Tibial artery (tissue), 4 donors: ENCODE measurements at regions not wholly inside any gene's neighbourhood (a gene's known extent, or its start where the extent isn't known, plus 50 kb on each side); places are given as distances from the start of the nearest gene placed in this dataset.

Experiments
- DNase-seq, 2 donors: peaks; one replicate each; pipeline ENCODE4 v3.0.0-alpha.2; 2019
- H3K27ac ChIP-seq, 2 donors: fragments of 200-600 bp; sonication (generic) in 1 of 2; 1 replicate in 1 of 2; 2 replicates in 1 of 2; pipeline ENCODE4 v1.5.1; 2018 to 2019; ENCODE audit warnings: mild to moderate bottlenecking in 1 of 2
- H3K27me3 ChIP-seq, 2 donors: fragments of 200-600 bp; sonication (generic) in 1 of 2; one replicate each; pipeline versions ENCODE4 v1.5.1 to v1.6.0; 2016 to 2019
- H3K36me3 ChIP-seq, 3 donors: fragments of 200-600 bp; sonication (generic) in 2 of 3; one replicate each; pipeline ENCODE4 v1.5.1; 2016 to 2019; ENCODE audit warnings: mild to moderate bottlenecking in 2 of 3
- H3K4me1 ChIP-seq, 4 donors: fragments of 200-600 bp; sonication (generic) in 2 of 4; 1 replicate in 3 of 4; 2 replicates in 1 of 4; pipeline ENCODE4 v1.5.1; 2016 to 2019
- H3K4me3 ChIP-seq, 2 donors: fragments of 200-600 bp; sonication (generic) in 1 of 2; 1 replicate in 1 of 2; 2 replicates in 1 of 2; pipeline ENCODE4 v1.5.1; 2018 to 2019; ENCODE audit warnings: mild to moderate bottlenecking in 2 of 2
- H3K9me3 ChIP-seq, 3 donors: fragments of 200-600 bp; sonication (generic) in 1 of 3; one replicate each; pipeline ENCODE4 v1.5.1; 2016 to 2019
- intact Hi-C: fragments of 100-400 bp; cut with DNase I; formaldehyde crosslinking; loops from one replicate; pipeline ENCODE4 v1.15.0; 2023; ENCODE audit warnings: low total_unique reads
- TF ChIP-seq, protein P1 (sequence below), 2 experiments: fragments of 200-600 bp in 1 of 2; fragments of 450-650 bp in 1 of 2; IDR thresholded peaks; one replicate each; pipeline ENCODE4 v1.5.1; 2017 to 2019; ENCODE audit warnings: antibody characterized with exemption in 2 of 2, mild to moderate bottlenecking in 1 of 2, moderate library complexity in 1 of 2

DNA sequence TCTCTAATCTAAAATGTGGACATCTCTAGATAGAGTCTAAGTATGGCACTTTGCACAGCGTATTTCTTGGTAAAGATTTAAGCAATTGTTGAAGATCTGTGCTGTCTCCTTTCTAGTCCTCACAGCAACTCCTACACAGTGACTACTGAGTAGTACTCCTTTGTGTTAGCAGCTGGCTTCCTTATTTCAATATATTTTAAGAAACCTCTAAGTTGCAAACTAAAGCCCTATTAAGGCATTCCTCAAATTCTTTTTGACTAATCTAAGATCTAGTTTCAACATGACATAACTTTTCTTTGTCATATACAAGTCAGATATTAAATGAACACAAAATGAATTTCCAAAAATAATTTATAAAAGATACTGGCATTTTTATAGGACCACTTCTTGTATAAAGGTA is 121.8 kb upstream of the DNAJC10 start:
- H3K27ac ChIP-seq, result no peak overlapping the region
- TF ChIP-seq, protein P1, sequence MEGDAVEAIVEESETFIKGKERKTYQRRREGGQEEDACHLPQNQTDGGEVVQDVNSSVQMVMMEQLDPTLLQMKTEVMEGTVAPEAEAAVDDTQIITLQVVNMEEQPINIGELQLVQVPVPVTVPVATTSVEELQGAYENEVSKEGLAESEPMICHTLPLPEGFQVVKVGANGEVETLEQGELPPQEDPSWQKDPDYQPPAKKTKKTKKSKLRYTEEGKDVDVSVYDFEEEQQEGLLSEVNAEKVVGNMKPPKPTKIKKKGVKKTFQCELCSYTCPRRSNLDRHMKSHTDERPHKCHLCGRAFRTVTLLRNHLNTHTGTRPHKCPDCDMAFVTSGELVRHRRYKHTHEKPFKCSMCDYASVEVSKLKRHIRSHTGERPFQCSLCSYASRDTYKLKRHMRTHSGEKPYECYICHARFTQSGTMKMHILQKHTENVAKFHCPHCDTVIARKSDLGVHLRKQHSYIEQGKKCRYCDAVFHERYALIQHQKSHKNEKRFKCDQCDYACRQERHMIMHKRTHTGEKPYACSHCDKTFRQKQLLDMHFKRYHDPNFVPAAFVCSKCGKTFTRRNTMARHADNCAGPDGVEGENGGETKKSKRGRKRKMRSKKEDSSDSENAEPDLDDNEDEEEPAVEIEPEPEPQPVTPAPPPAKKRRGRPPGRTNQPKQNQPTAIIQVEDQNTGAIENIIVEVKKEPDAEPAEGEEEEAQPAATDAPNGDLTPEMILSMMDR (IDR thresholded peaks at IDR 0.05), result no peak
- no peaks in the 10 kb centered on the region for H3K4me1 ChIP-seq
- no peak overlapping the region for H3K4me3 ChIP-seq
- H3K27me3 ChIP-seq, result no peaks in the 10 kb centered on the region
- no peaks in the 10 kb centered on the region for H3K36me3 ChIP-seq
- no peak for DNase-seq
- no peaks in the 10 kb centered on the region for H3K9me3 ChIP-seq
- intact Hi-C loops, result no loop called here

DNA sequence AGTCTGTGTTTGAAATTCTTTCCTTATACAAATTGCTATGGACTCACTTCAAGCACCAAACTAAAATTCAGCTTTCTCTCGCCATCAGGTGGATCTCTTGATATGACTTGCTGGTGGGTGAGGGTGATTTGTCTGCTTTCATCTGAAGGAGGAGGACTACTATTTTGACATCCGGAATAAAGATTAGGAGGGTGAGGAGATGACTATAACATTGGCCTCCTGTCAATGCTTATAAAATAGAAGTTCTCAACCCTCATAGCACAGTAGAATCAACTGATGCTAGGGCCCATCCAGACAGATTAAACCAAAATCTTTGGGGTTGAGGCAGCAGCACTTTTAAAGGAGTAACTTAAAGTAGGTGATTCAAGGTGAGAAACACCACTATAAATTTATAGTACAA is 120.4 kb upstream of the DNAJC10 start:
- intact Hi-C loops, result no loop called here
- H3K4me3 ChIP-seq, result no peak overlapping the region
- H3K36me3 ChIP-seq, result no peaks in the 10 kb centered on the region
- H3K9me3 ChIP-seq, result no peaks in the 10 kb centered on the region
- H3K27me3 ChIP-seq, result no peaks in the 10 kb centered on the region
- TF ChIP-seq, protein P1 (IDR thresholded peaks at IDR 0.05), result no peak
- DNase-seq, result no peak
- H3K27ac ChIP-seq, result no peak overlapping the region
- H3K4me1 ChIP-seq, result no peaks in the 10 kb centered on the region

DNA sequence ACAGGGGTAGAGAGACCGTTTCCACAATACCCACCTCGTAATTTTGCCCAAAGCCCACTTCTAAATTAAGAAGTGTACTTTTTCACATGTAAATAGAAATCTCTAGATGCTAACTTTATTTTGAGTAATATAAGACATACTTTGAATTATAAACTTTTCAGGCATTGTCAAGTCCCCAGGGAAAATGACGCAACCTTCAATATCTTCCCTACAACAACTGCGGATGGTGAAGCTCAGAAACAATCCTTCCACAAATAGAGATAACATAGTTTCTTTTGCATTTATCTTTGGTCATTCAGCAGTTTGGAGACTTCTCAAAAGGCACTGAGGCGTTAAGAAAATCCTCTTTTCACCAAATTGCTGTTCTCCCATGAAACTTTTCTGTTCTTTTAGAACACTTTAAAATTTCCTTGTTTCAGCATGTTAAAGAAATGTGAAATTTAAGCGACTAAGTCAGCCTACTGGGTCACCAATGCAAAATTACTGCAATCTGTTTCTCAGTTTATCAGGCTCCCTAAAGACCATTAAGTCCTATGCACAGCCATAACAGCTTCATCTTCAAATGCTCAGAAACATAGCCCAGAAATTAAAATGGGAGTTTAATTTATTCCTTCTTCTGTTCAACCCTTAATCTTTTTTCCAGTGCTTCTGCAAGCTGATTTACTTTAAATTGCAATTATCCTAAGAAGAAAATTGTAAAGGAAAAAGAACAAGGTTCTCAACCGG is 118.3 kb upstream of the DNAJC10 start:
- H3K4me3 ChIP-seq, result no peak overlapping the region
- no peaks in the 10 kb centered on the region for H3K36me3 ChIP-seq
- intact Hi-C loops, result no loop called here
- H3K27me3 ChIP-seq, result no peaks in the 10 kb centered on the region
- no peak for DNase-seq
- H3K4me1 ChIP-seq, result no peaks in the 10 kb centered on the region
- TF ChIP-seq, protein P1 (IDR thresholded peaks at IDR 0.05), result no peak
- H3K27ac ChIP-seq, result no peak overlapping the region
- no peaks in the 10 kb centered on the region for H3K9me3 ChIP-seq

DNA sequence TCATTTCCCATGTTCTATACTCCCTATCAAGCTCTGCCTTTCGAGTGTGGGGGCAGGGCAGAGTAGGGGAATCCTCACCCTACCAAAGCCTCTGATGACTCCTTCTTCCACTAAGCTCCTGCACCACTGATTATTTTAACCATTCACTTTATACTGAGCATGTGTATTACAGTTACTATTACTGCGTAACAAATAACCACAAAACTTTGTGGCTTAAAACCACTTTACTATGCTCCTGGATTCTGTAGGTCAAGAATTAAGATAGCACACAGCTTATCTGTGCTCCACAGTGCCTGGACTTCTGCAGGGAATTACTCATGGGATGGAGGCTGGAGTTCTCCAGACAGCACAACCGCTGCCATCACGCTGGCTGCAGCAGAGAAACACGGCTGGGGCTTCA is 117.4 kb upstream of the DNAJC10 start:
- DNase-seq, result no peak
- Histone ChIP-seq H3K4me3 (no peak overlapping the region), H3K36me3 (no peaks in the 10 kb centered on the region), H3K27me3 (no peaks in the 10 kb centered on the region), H3K9me3 (no peaks in the 10 kb centered on the region), H3K4me1 (no peaks in the 10 kb centered on the region), H3K27ac (no peak overlapping the region)
- TF ChIP-seq, protein P1 (IDR thresholded peaks at IDR 0.05), result no peak
- intact Hi-C loops, result no loop called here

DNA sequence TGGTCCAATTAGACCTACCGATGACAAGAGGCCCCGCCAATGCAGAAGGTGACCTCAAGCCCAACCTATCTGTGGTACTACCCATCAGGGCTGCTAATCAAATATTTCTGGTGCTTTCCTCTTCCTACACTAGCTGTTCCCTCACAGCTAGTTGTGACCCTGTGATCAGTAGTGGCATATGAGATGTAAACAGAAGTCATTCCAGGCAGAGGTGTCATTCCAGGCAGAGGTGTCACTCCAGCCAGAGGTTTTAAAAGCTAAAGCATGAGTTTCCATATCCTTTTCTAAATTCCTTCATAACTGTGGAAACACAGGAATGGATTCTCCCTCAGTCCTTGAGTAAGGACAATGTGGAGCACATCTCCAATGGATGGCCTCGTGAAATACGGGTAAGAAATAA is 110.9 kb upstream of the DNAJC10 start:
- H3K27me3 ChIP-seq, result no peaks in the 10 kb centered on the region
- intact Hi-C loops, result no loop called here
- no peak for DNase-seq
- no peaks in the 10 kb centered on the region for H3K36me3 ChIP-seq
- H3K4me1 ChIP-seq, result no peaks in the 10 kb centered on the region
- no peak overlapping the region for H3K27ac ChIP-seq
- H3K4me3 ChIP-seq, result no peak overlapping the region
- no peaks in the 10 kb centered on the region for H3K9me3 ChIP-seq
- TF ChIP-seq, protein P1 (IDR thresholded peaks at IDR 0.05), result no peak
